SKM-1 (cell line): ENCODE measurements at regions not wholly inside any gene's neighbourhood (a gene's known extent, or its start where the extent isn't known, plus 50 kb on each side); places are given as distances from the start of the nearest gene placed in this dataset.

Experiments
- DNase-seq: peaks from one replicate; lab custom pipeline; 2025; ENCODE audit not compliant: unreplicated experiment; lab: John Stamatoyannopoulos, UW

GRCh38 chr17:52287611-52288010 is 129.1 kb upstream of the CA10 start:
- DNase-seq = no peak

- DNase-seq = no peak
Observed at GRCh38 chr17:52283872-52284271, 125.4 kb upstream of the CA10 start.

- DNase-seq = no peak
Observed at GRCh38 chr17:52276381-52277008, 118.0 kb upstream of the CA10 start.

- DNase-seq = no peak
Observed at GRCh38 chr17:52271781-52272180, 113.3 kb upstream of the CA10 start.

GRCh38 chr17:52255347-52255746 is 96.8 kb upstream of the CA10 start:
- no peak for DNase-seq

GRCh38 chr17:52244689-52245088 is 86.2 kb upstream of the CA10 start:
- DNase-seq = no peak

GRCh38 chr17:52242268-52242667 is 83.8 kb upstream of the CA10 start:
- DNase-seq = no peak

- DNase-seq = no peak
Observed at GRCh38 chr17:52237151-52237550, 78.6 kb upstream of the CA10 start.

GRCh38 chr17:52235516-52235915 is 77.0 kb upstream of the CA10 start:
- no peak for DNase-seq

- no peak for DNase-seq
Observed at GRCh38 chr17:52233632-52234031, 75.1 kb upstream of the CA10 start.

GRCh38 chr17:52233176-52233575 is 74.7 kb upstream of the CA10 start:
- no peak for DNase-seq

GRCh38 chr17:52228823-52229222 is 70.3 kb upstream of the CA10 start:
- DNase-seq = no peak

GRCh38 chr17:52227926-52228325 is 69.4 kb upstream of the CA10 start:
- no peak for DNase-seq

GRCh38 chr17:52213451-52213850 is 54.9 kb upstream of the CA10 start:
- no peak for DNase-seq

- no peak for DNase-seq
Observed at GRCh38 chr17:52212851-52213250, 54.3 kb upstream of the CA10 start.

- no peak for DNase-seq
Observed at GRCh38 chr17:52209507-52209906, 51.0 kb upstream of the CA10 start.
